Stimulated activated CD8-positive, alpha-beta memory T cell treated with anti-CD3 and anti-CD28 coated beads, Interleukin-7, amount 100 ng/mL, for 24 hours (primary cell): ENCODE measurements at regions not wholly inside any gene's neighbourhood (a gene's known extent, or its start where the extent isn't known, plus 50 kb on each side); places are given as distances from the start of the nearest gene placed in this dataset.
"Not testable (repeated sequence)": the region's sequence is repeated elsewhere in the genome, so short reads cannot be mapped to it uniquely, and the experiment has no call there.

Source experiments
- DNase-seq: peaks from one replicate; pipeline ENCODE4 v3.0.0-alpha.2; 2020; ENCODE audit warnings: low read depth

DNA sequence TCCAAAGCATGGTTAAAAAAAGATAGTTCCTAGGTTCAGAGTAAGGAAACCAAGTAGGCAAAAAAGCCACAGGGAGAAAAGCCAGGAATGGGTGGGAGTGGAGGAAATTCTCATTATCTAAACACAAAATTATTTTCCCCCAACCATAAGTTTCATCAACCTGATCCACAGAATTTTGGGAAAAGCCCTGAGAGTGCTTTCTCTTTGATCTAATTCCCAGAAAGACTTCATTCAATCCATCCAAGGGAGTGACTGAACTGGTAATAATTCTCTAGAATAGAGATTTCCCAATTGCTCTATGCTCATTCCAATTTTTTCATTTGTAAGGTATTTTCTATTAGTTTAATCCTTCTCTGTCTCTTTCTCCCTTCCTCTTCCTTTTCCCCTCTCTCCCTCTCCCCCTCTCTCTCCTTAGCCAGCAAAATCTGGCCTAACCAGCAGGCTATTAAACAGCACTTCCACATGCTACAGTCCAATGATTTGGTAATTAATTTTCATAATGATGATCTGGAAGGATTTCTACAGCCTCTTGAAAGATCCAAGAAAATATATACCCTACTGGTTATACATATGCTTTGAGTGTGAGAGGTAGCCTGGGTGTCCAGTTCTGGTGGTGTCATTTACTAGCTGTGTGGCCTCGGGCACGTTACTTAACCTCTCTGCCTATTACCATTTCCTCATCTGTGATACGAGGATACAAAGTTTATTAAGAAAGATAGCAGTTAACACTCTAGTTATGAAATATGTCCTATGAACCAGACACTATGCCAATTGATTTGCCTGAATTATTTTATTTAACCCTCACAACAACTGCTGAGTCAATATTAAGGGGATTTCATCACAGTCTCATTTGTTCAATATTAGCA, 251.5 kb upstream of the RASGEF1B start:
- no peak for DNase-seq

DNA sequence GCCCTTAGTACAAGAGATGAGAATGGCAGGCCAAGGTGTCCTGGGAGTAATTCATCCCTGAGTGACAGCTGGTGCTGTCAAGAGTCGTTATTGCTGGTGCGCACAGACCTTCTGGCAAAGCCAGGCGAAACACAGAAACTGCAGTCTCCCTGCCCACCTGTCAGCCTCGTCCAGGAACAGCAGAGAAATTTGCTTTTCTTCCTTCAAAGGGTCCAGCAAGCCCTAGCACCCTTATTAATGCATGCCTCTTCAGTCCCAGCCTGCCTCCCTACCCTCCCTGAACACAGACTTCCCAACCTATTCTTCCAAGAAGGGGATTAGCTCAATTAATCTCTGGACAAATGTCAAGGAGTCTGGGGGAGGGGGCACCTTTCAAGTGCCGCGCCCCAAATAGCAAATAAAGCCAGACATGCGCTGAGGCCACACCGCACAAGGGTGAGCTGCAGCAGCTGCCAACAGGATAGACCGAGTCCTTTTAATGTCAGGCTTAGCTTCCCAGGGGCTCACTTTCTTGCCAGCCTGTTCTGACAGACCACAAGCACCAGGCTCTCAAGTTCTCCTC, 250.7 kb upstream of the RASGEF1B start:
- no peak for DNase-seq

DNA sequence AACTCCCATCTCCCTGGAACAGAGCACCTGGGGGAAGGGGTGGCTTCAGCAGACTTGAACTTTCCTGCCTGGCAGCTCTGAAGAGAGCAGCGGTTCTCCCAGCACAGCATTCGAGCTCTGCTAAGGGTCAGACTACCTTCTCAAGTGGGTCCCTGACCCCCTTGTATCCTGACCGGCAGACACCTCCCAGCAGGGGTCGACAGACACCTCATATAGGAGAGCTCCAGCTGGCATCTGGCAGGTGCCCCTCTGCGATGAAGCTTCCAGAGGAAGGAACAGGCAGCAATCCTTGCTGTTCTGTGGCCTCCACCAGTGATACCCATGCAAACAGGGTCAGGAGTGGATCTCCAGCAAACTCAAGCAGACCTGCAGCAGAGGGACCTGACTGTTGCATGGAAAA, 244.1 kb upstream of the RASGEF1B start:
- DNase-seq, result no peak

DNA sequence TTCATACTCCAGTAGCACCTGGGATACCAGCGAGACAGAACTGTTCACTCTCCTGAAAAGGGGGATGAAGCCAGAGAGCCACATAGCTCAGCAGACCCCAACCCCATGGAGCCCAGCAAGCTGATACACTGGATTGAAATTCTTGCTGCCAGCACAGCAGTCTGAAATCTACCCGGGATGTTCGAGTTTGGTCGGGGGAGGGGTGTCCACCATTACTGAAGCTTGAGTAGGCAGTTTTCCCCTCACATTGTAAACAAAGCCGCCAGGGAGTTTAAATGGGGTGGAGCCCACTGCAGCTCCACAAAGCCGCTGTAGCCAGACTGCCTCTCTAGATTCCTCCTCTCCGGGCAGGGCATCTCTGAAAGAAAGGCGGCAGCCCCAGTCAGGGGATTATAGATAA, 243.7 kb upstream of the RASGEF1B start:
- not testable (repeated sequence) for DNase-seq

DNA sequence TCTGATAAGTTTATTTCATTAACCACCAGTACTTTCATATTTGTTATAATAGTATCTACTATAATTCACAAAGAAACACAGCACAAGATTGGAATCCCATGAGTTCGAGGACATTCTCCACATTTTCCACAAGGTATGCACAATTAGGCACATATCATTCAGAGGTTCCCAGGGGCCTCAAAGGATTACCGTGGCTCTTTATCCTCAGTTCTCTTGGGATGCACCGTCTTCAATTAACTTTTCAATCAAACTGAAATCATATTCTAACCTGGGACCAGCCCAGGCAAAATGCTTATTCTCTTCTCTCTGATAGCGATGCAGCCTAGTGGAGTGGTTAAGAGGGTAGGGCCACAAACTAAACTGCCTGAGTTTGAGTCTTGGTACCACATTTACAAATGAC, 242.6 kb upstream of the RASGEF1B start:
- no peak for DNase-seq

DNA sequence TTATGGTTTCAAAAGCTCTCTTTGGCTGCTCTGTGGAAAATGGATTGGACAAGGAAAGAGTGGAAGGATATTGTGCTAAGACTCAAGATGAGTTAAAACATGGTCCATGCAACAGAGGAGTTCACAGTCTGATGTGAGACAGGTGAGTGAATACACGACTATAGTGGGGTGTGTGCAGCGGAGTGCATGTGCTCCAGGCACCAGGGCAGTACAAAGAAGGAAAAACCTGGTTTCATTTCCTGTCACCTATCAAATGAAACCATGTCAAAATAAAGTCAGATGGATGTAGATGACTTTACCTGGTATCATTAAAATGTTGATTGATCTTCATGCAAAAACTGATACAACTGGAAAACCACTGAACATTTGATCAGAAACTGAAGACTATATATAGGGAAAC, 241.0 kb upstream of the RASGEF1B start:
- DNase-seq, result no peak

DNA sequence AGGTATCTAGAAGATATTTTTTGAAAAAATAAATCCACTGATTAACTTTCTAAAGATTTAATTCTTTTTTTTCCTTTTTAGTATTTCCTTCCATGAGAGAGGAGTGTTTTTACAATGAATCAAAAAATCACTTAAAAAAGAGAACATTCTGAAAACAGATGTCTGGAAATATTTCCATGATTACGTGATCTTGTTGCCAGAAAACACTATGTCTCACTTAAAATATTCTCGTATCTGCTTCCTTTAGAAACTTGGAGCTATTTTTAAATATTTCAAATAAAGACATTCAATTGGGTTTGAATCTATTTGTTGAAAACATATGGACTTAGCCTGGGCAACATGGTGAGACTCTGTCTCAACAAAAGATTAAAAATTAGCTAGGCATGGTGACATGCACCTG, 232.8 kb upstream of the RASGEF1B start:
- no peak for DNase-seq

DNA sequence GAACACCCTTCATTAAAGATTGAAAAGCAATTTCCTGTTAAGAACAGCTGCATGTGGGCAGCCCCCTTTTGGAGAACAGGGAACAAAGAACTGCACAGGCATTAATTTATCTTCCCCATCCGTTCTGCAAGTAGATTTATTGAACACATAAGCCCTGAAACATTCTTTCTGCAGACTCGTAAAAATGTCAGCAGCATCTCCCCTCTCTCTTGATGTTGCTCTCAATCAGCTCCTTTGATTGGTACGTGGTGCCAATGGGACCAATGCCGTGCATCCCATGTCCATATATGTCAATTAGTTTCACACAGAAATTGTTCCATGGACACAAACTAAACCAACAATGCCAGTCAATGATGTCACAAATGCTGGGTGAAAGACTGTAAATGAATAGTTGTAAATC, 228.5 kb upstream of the RASGEF1B start:
- DNase-seq, result no peak

DNA sequence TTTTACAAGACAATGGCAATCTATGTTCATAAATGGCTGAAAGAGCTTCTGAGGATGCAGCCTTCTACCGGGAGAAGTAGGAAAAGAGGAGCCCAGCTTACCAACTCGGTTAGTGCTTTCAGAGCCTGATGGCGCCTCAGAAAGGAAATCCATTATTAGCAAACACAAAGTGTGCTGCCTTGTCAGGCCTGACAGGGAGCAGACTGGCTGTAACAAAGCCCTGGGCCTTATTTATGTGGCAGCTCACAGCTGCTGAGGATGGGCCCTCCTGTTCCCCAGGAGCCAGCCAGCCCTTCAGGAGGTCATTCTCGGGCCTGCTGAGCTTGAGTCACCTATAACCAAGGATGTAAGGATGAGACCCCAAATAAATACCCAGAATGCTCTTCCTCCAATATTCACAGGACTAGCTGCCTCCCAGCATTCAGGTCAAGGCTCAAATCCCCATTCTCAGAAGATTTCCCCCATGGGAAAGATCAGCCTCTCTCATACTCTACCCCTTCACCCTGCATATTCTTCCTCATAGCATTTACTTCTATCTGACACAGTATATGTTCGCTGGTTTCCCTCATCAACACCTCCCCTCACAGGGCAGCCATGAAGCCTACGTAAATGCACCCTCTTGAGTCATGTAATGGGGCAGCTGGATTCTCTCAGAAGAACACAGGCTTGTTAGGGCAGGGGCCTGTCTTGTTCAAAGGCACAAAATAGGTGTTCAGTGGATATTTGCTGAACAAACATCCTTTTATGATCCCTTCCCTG, 227.0 kb upstream of the RASGEF1B start:
- no peak for DNase-seq

DNA sequence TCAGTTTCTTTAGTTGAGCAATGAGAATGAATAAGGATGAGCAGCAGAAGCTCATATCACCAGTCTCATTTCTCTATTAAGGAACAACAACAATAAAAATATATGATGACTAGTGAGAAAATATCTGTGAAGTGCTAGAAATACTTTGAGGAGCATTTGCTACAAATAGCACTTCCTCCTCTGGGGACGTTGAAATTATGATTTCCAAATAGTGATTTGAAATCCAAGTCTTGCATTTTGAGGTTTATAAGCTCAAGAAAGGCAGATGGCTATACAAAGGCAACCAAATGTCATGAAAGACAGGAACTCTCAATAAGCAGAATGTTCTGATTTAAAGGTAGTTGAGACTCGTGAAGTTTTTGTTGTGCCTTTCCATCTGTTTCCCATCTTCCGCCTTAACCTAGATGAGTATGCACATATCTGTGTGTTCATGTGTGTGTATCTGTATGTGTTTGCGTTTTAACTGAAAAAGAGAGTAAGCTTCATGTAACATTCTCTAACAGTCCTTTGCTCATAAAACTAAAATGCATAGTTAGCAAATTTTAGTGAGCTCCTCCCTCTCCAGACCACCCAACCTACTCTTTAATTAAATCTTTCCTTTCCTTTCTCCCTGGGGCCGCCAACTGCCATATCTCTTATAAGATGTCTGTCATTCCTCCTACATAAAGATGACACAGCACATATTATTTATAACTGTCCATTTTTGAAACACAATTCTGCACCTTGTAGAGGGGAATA, 222.6 kb upstream of the RASGEF1B start:
- no peak for DNase-seq

DNA sequence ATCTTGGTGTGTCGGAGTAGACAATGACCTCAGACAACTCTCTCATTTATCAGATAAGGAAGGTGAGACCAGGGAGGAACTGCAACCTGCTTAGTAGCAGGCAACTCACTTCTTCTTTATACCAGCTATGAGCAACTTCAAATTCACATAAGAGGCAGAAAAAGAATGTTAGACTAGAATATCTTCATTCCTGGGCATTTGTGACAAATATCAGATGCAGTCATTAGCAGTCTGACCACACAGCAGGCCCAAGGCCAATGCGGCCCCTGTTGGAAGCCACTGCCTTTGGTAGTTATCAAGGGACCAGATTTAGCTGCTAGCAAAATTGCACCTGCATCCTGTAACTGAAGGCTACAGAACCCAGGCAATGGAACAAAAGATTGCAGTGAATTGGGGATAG, 219.2 kb upstream of the RASGEF1B start:
- DNase-seq, result no peak

DNA sequence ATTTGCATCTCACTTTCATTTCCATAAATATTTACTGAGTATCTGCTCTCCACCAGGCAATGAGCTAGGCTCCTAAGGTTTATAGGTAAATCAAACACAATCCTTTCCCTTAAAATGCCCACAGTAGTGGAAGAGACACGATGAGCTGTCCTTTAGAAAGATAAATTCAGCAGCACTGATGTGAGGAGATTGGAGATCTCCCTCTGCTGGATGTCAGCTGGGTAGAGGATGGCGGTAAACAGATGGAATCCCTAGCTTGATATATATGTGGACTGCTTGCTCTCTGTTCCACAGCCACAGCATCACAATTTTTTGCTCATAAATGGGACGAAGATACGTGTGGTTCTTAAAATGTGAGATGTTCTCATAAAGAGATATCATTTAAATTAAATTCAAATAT, 216.4 kb upstream of the RASGEF1B start:
- DNase-seq, result no peak

DNA sequence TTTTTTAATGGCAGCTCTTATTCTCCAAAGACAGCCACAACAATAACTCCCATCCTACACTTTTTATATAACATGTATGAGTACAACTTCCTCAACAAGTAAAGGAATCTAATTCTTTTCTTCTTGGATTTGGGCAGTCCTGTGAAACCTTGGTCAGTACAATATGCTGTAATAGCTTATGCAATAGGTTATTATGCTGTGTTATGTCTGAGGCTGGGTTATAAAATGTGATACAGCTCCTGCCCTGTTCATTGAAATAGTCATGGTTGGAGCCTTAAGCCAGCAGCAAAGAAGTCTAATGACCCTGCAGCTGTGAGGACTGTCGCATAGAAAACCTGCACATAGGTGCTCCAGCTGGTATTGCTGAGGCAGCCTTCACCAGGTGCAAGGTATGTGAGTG, 215.8 kb upstream of the RASGEF1B start:
- no peak for DNase-seq

DNA sequence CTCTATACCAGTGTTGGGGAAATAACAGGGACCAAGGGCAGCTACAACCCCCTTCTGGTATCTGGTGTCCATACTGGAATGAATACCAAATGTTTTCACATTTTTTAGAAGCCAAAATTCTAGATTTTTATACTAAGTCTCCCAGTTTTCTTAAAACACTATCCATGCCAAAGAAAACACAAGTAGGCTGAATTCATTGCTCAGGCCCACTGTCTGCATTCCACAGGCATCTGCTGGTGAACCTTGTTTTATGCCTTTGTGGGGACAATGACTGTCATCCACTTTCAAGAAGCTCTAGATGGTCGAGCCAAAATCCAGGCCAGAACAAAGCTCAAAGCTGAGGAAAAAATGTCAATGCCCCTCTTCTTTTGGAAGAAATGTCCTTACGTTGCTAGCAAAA, 213.4 kb upstream of the RASGEF1B start:
- no peak for DNase-seq

DNA sequence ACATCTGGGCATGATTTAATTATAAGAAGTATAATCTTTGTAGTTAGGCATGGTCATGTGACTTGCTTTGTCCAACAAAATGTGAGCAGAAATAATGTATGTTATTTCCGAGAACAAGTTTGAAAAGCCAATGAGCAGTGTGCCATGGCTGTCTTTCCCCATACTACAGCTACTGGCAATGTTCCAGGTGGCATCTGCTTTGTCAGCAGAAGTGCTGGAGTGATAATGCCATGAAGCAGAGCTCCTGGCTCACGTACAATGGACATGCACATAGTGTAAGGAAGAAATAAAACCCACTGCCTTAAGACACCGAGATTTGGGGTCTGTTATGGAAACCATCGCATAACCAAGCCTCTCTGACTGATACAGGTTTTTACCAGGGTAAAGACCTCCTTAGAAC, 212.6 kb upstream of the RASGEF1B start:
- DNase-seq, result no peak

DNA sequence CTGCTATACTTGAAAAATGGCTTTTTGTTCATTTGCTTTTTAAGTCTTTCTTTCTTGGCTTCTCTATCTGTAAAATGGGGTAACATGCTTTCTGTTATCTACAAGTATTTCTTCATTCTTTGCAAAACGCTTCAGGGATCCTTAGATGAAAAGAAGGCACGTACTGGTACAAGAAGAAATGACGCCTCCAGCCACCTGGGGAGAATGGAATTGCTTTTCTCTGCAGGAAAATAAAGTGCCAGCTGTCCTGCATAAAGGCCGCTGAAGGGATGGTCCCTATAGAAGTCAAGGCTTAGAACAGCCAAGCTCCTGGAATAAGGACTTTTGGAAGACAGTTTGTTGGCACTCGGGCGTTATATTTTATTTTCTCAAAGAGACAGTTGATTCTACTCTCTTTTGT, 210.8 kb upstream of the RASGEF1B start:
- no peak for DNase-seq

DNA sequence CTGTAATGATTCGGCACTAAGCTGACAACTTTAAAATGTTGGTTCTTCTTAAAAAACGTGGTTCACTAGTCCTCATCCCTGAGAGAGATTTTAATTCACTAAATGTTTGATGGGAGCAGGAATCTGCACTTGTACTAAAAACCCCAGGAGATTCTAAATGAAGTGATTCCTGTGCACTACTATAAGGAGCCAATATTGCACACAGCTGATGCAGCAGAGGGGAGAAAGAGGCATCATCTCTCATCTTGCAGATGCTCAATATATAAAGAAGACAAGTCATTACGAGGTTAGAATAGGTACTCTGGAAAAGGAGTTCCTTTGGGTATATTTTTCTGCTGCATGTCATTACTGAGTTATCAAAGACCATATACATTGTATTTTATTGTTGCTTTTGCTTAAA, 207.6 kb upstream of the RASGEF1B start:
- no peak for DNase-seq

DNA sequence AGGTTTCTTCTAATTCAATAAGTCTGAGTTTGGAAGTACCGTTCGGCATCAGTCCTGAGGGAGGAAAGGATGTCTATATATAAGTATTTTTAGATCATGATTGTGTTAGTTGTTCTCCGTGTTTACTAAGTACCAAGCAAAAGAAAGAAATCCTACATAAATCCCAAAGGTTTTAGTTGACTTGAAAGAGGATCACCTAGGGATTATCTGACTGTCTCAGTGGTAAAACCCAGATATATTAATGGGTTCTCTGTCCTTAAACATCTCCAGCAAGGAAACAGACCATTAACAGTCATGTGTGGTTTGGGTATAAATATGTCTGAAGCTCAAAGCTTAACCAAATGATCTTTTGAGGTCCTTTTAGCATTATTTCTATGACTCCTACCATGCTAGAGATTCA, 207.1 kb upstream of the RASGEF1B start:
- no peak for DNase-seq

DNA sequence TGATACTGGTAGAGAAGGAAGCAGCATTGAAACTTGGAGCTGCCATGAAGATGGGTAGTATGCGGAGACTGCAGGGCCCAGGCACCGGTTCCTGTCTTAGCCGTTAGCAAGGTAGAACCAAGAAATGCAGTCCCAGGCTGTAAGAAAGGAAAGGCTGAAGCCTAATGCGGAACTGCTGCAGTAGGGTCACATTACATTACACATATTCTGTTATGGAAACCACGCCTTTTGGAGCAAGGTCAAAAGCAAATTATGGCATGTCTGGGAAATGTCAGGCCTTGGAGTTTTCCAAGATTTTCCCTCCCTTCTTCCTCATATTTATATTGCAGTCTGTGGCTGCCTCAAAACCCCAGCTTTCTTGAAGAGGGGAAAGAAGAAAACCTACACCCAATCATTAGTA, 204.8 kb upstream of the RASGEF1B start:
- DNase-seq, result no peak

DNA sequence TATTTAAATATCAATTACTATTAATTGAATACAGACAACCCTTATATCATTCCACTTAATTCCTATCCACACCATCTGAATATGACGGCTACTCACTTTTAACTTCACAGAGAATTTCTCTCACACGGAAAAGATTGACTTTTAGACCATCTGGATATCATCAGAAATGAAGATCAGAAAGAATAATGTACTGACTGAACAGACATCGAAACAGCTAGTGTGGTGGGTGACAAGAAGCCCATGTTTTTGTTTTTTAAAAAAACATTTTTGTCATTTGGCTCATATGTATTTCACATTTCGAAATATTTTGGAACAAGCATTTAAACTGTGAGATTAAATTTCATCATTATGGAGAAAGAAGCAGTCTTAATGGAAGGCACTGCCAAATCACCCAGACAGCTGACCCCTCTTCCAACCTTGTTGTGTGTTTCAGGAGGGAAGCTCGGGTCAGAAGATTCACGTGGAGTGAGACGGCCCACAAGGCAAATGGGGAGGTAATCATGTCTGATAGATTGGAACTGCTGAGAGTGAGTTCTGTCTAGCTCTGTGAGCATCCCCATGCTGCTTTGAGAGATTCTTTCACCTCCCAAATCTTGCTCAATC, 204.2 kb upstream of the RASGEF1B start:
- DNase-seq, result no peak

DNA sequence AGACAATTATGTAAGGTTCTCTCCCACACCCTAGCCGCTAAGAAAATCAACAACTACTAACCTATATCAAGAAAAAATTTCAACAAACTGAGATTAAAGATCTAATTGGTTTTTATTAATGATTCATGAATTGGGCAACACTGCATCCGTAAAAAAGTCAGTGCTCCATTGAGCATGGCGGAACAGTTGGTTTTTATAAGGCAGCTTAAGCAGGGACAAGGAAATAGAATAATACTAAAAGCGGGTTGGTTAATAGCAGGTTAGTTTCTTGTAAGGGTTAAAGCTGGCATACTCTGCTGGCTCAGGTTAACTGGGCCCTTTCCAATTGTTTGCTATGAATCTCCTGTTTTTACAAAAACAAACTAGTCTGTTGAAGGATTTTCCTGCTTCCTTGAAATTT, 202.3 kb upstream of the RASGEF1B start:
- no peak for DNase-seq

DNA sequence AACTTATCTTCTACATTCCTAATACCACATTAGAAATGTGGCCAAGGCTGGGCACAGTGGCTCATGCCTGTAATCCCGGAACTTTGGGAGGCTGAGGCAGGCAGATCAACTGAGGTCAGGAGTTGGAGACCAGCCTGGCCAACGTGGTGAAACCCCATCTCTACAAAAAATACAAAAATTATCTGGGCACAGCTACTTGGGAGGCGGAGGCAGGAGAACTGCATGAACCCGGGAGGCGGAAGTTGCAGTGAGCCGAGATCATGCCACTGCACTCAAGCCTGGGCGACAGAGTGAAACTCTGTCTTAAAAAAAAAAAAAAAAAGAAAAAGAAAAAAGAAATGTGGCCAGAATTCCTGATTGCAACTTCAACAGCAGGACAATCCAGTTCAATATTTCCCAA, 196.6 kb upstream of the RASGEF1B start:
- not testable (repeated sequence) for DNase-seq
